ENCODE measurements at regions not wholly inside any gene's neighbourhood (a gene's known extent, or its start where the extent isn't known, plus 50 kb on each side); places are given as distances from the start of the nearest gene placed in this dataset.

DNA sequence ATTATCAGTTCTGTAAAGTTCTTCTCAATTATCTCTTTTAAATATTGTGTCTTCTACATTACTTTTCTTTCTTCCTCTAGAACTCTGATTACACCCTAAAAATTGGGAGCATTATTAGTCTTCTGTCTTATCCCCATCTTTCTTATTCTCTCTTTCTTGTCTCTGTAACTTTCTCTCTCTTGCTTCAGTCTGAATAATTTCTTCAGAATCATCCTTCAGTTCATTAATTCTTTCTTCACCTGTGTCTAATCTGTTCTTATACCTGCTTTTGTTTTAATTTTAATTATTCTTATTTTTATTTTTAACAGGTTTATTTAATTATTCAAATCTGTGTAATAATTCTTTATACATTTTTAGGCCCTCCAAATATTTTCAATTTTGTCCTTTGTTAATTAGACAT, 114.3 kb downstream of the GATA3 start:
- DNase-seq: no peak
- Histone ChIP-seq H3K27ac (no peak overlapping the region), H3K79me2 (ENCODE audit: insufficient read depth) (no peaks in the 10 kb centered on the region), H3K9me2 (ENCODE audit: insufficient read depth) (no peaks in the 10 kb centered on the region), H3K4me2 (ENCODE audit: unreplicated experiment) (no peak overlapping the region), H4K20me1 (ENCODE audit: insufficient read depth) (no peaks in the 10 kb centered on the region), H3K9ac (no peak overlapping the region), H3F3A (ENCODE audit: insufficient read depth) (no peaks in the 10 kb centered on the region), H3K36me3 (ENCODE audit: low read depth) (no peaks in the 10 kb centered on the region), H3K9me3 (ENCODE audit: low read depth) (no peaks in the 10 kb centered on the region), H3K4me1 (ENCODE audit: insufficient read depth) (no peaks in the 10 kb centered on the region), H2AFZ (no peak overlapping the region), H3K4me3 (no peak overlapping the region), H3K27me3 (replicated peaks; ENCODE audit: insufficient read depth) (no peaks in the 10 kb centered on the region)
- TF ChIP-seq EZH2 (IDR thresholded peaks at IDR 0.05; ENCODE audit: insufficient read depth, poor library complexity, severe bottlenecking) (no peak), EZH2phosphoT487 (IDR thresholded peaks at IDR 0.05; ENCODE audit: insufficient read depth, low read depth) (no peak)
- in situ Hi-C loops (cut with MboI): no loop called here

DNA sequence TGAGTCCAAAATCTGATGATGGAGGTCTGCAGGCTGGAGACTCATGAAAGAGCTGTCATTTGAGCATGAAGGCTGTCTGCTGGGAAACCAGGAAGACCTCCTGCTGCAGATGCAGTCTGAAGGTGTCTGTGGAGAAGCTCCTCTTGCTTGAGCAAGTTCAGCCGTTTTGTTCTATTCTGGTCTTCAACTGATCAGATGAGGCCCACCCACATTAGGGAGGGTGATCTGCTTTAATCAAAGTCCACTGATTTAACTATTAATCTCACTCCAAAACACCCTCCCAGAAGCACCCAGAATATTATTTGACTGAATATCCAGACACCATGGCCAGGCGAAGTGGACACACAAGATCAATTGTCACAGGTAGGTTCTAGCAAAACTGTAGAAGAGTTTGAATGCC, 116.5 kb downstream of the GATA3 start:
- no peaks in the 10 kb centered on the region for H4K20me1 ChIP-seq (ENCODE audit: insufficient read depth)
- TF ChIP-seq EZH2phosphoT487 (IDR thresholded peaks at IDR 0.05; ENCODE audit: insufficient read depth, low read depth): no peak
- no peak for TF ChIP-seq EZH2 (IDR thresholded peaks at IDR 0.05; ENCODE audit: insufficient read depth, poor library complexity, severe bottlenecking)
- H3F3A ChIP-seq (ENCODE audit: insufficient read depth): no peaks in the 10 kb centered on the region
- WGBS, 2 experiments (ENCODE audit: low coverage in 1 of 2, low lambda C conversion rate in 2 of 2, missing lambda C conversion rate in 2 of 2): 25 to 38% methylated on average over 2 of the region's 2 CpGs
- no peaks in the 10 kb centered on the region for H3K9me3 ChIP-seq (ENCODE audit: low read depth)
- H3K4me1 ChIP-seq (ENCODE audit: insufficient read depth): no peaks in the 10 kb centered on the region
- H3K9ac ChIP-seq: no peak overlapping the region
- H2AFZ ChIP-seq: no peak overlapping the region
- H3K27ac ChIP-seq: no peak overlapping the region
- no peak overlapping the region for H3K4me3 ChIP-seq
- DNase-seq: no peak
- H3K9me2 ChIP-seq (ENCODE audit: insufficient read depth): no peaks in the 10 kb centered on the region
- in situ Hi-C loops (cut with MboI): no loop called here
- H3K79me2 ChIP-seq (ENCODE audit: insufficient read depth): no peaks in the 10 kb centered on the region
- H3K27me3 ChIP-seq (replicated peaks; ENCODE audit: insufficient read depth): no peaks in the 10 kb centered on the region
- no peaks in the 10 kb centered on the region for H3K36me3 ChIP-seq (ENCODE audit: low read depth)
- no peak overlapping the region for H3K4me2 ChIP-seq (ENCODE audit: unreplicated experiment)

DNA sequence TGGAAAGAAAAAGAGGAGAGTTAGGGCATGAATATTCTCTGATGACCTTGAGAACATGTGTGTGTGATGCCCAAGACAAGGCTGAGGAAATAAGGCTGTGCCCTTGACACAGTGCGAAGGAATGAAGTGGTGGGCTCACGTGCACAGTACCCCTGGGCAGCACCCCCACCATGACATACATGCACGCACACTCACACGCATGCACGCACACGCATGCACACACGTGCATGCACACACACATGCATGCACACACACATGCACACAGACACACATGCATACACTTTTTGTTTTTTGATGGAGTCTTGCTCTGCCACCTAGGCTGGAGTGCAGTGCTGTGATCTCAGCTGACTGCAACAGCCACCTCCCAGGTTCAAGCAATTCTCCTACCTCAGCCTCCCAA, 118.1 kb downstream of the GATA3 start:
- Histone ChIP-seq H3K9ac (no peak overlapping the region), H3K4me1 (ENCODE audit: insufficient read depth) (no peaks in the 10 kb centered on the region), H3K79me2 (ENCODE audit: insufficient read depth) (no peaks in the 10 kb centered on the region), H3K9me3 (ENCODE audit: low read depth) (no peaks in the 10 kb centered on the region), H3K27ac (no peak overlapping the region), H3K4me2 (ENCODE audit: unreplicated experiment) (no peak overlapping the region), H3K36me3 (ENCODE audit: low read depth) (no peaks in the 10 kb centered on the region), H3K9me2 (ENCODE audit: insufficient read depth) (no peaks in the 10 kb centered on the region), H3F3A (ENCODE audit: insufficient read depth) (no peaks in the 10 kb centered on the region), H4K20me1 (ENCODE audit: insufficient read depth) (no peaks in the 10 kb centered on the region), H2AFZ (no peak overlapping the region), H3K4me3 (no peak overlapping the region), H3K27me3 (replicated peaks; ENCODE audit: insufficient read depth) (no peaks in the 10 kb centered on the region)
- DNase-seq: no peak
- WGBS, 2 experiments (ENCODE audit: low coverage in 1 of 2, low lambda C conversion rate in 2 of 2, missing lambda C conversion rate in 2 of 2): 58 to 71% methylated on average over 7 of the region's 7 CpGs
- in situ Hi-C loops (cut with MboI): no loop called here
- TF ChIP-seq EZH2 (IDR thresholded peaks at IDR 0.05; ENCODE audit: insufficient read depth, poor library complexity, severe bottlenecking): no peak
- TF ChIP-seq EZH2phosphoT487 (IDR thresholded peaks at IDR 0.05; ENCODE audit: insufficient read depth, low read depth): no peak

DNA sequence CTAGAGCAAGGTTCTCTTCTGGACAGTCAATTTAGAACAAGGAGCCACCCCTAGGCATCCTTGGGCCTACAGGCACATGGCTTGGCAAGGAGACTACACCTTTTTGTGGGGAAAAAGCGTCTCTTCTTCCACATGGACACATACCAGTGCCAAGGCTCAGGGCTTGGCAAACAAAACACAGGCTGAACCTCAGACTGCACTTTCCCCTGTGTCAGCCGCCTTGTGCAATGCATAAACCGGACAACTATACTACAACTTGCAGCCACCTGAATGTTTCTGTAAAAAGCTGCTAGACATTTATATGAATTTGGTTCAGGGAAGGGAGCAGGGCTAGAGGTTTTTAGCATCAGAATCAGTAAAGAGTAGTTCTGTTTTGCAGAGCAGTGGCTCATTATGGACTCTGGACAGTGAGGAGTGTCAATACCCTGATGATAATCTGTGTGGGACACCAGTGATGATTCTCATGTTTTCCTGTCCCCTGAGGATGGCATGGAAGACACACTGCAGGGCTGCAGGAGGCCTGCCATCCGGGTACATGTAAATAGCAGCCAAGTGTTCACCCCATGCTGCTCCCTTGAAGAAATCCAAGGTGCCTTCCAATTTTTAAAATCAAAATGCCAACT, 118.9 kb downstream of the GATA3 start:
- no peak overlapping the region for H3K4me2 ChIP-seq (ENCODE audit: unreplicated experiment)
- DNase-seq: no peak
- no peaks in the 10 kb centered on the region for H4K20me1 ChIP-seq (ENCODE audit: insufficient read depth)
- H3F3A ChIP-seq (ENCODE audit: insufficient read depth): no peaks in the 10 kb centered on the region
- H3K9me3 ChIP-seq (ENCODE audit: low read depth): no peaks in the 10 kb centered on the region
- H3K4me3 ChIP-seq: no peak overlapping the region
- H3K9me2 ChIP-seq (ENCODE audit: insufficient read depth): no peaks in the 10 kb centered on the region
- H3K36me3 ChIP-seq (ENCODE audit: low read depth): no peaks in the 10 kb centered on the region
- 16 to 26% methylated on average over 4 of the region's 4 CpGs for WGBS, 2 experiments (ENCODE audit: low coverage in 1 of 2, low lambda C conversion rate in 2 of 2, missing lambda C conversion rate in 2 of 2)
- TF ChIP-seq EZH2 (IDR thresholded peaks at IDR 0.05; ENCODE audit: insufficient read depth, poor library complexity, severe bottlenecking) (no peak), EZH2phosphoT487 (IDR thresholded peaks at IDR 0.05; ENCODE audit: insufficient read depth, low read depth) (no peak)
- H3K4me1 ChIP-seq (ENCODE audit: insufficient read depth): no peaks in the 10 kb centered on the region
- H3K27me3 ChIP-seq (replicated peaks; ENCODE audit: insufficient read depth): no peaks in the 10 kb centered on the region
- H3K27ac ChIP-seq: no peak overlapping the region
- in situ Hi-C loops (cut with MboI): no loop called here
- no peaks in the 10 kb centered on the region for H3K79me2 ChIP-seq (ENCODE audit: insufficient read depth)
- H3K9ac ChIP-seq: no peak overlapping the region
- H2AFZ ChIP-seq: no peak overlapping the region

DNA sequence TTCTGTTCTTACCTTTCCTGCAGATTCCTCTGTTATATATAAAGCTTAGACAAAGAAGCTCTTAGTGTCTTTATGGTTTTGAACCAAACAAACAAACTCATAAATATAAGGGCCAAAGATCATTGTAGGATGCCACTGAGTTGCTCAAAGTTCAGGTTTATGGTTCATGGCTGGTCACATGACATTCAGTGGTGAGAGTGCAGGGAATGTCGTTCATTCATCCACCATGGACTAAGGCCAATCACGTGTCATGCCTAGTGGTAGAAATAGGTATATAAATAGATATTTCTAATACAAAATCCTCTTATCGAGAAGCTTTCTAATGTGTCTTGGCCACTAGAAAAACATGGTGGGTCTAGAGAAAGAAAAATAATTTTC, 119.4 kb downstream of the GATA3 start:
- TF ChIP-seq EZH2phosphoT487 (IDR thresholded peaks at IDR 0.05; ENCODE audit: insufficient read depth, low read depth) (no peak), EZH2 (IDR thresholded peaks at IDR 0.05; ENCODE audit: insufficient read depth, poor library complexity, severe bottlenecking) (no peak)
- Histone ChIP-seq H3K27me3 (replicated peaks; ENCODE audit: insufficient read depth) (no peaks in the 10 kb centered on the region), H4K20me1 (ENCODE audit: insufficient read depth) (no peaks in the 10 kb centered on the region), H3K4me3 (no peak overlapping the region), H3K9me2 (ENCODE audit: insufficient read depth) (no peaks in the 10 kb centered on the region), H3K36me3 (ENCODE audit: low read depth) (no peaks in the 10 kb centered on the region), H3K27ac (no peak overlapping the region), H3K79me2 (ENCODE audit: insufficient read depth) (no peaks in the 10 kb centered on the region), H3K4me1 (ENCODE audit: insufficient read depth) (no peaks in the 10 kb centered on the region), H3K4me2 (ENCODE audit: unreplicated experiment) (no peak overlapping the region), H3K9me3 (ENCODE audit: low read depth) (no peaks in the 10 kb centered on the region), H3F3A (ENCODE audit: insufficient read depth) (no peaks in the 10 kb centered on the region), H2AFZ (no peak overlapping the region), H3K9ac (no peak overlapping the region)
- in situ Hi-C loops (cut with MboI): no loop called here
- no peak for DNase-seq
- 11 to 20% methylated on average over 3 of the region's 3 CpGs for WGBS, 2 experiments (ENCODE audit: low coverage in 1 of 2, low lambda C conversion rate in 2 of 2, missing lambda C conversion rate in 2 of 2)
